Epithelial cell of proximal tubule (primary cell): ENCODE measurements at regions not wholly inside any gene's neighbourhood (a gene's known extent, or its start where the extent isn't known, plus 50 kb on each side); places are given as distances from the start of the nearest gene placed in this dataset.

Experiments
- DNase-seq: peaks from one replicate; pipeline ENCODE4 v3.0.0-alpha.2; 2011; ENCODE audit warnings: low read depth
- H3K4me3 ChIP-seq: 2 replicates; pipeline ENCODE4 v1.5.1; 2011; ENCODE audit warnings: low read depth, mild to moderate bottlenecking, low read length
- TF ChIP-seq, protein P1 (sequence below): conservative IDR thresholded peaks from 2 replicates; pipeline ENCODE4 v1.5.1; 2012; ENCODE audit warnings: low read depth, mild to moderate bottlenecking, low read length

GRCh38 chrX:134173541-134174272, 63.3 kb upstream of the CCDC160 start:
- peak overlapping the region; percentile 6 for H3K4me3 ChIP-seq
- no peak for DNase-seq
- TF ChIP-seq, protein P1, sequence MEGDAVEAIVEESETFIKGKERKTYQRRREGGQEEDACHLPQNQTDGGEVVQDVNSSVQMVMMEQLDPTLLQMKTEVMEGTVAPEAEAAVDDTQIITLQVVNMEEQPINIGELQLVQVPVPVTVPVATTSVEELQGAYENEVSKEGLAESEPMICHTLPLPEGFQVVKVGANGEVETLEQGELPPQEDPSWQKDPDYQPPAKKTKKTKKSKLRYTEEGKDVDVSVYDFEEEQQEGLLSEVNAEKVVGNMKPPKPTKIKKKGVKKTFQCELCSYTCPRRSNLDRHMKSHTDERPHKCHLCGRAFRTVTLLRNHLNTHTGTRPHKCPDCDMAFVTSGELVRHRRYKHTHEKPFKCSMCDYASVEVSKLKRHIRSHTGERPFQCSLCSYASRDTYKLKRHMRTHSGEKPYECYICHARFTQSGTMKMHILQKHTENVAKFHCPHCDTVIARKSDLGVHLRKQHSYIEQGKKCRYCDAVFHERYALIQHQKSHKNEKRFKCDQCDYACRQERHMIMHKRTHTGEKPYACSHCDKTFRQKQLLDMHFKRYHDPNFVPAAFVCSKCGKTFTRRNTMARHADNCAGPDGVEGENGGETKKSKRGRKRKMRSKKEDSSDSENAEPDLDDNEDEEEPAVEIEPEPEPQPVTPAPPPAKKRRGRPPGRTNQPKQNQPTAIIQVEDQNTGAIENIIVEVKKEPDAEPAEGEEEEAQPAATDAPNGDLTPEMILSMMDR, result no peak

DNA sequence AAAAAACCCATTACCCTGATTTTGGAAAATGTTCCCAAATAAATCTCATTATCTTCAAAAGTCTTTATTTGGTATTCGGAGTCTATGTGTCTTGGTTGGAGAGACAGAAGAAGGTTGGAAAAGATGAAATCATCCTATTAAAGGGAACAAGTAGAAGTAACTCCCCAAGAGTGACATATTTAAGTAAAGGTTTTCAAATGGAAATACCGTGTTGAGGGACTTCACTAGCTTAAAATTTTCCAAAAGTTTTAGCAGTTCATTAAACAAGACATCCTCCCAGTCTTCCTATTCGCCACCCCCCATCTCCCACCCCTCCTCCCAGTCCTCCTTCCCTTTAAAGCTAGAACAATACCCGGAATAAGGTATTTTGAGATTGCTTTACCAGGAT, 62.7 kb upstream of the CCDC160 start:
- no peak for DNase-seq
- TF ChIP-seq, protein P1, result no peak

DNA sequence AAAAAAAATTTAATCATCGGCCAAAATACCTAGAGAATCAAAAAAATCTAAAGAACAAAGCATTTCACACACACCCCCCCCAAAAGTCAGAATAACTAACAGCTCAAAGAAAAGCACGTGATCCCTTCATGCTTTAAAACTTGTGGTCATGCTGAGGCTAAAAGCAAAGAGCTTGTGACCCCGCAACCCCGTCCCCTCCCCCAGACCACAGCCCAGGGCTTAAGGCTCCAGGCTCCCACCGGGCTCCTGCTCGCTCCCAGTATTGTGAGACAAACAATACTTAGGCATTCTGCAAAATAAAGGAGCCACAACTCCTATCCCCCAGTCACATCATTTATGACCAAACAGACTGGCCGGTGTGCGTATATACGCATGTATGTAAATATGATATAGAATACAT, 62.1 kb upstream of the CCDC160 start:
- DNase-seq, result no peak
- TF ChIP-seq, protein P1, result no peak
- H3K4me3 ChIP-seq, result no peak overlapping the region

More for the DNA sequence above, 62.7 kb upstream of the CCDC160 start:
- no peak overlapping the region for H3K4me3 ChIP-seq

- H3K4me3 ChIP-seq, result no peak overlapping the region
- DNase-seq, result no peak
- TF ChIP-seq, protein P1, result no peak
Measured at GRCh38 chrX:134177527-134177926, 59.5 kb upstream of the CCDC160 start.

DNA sequence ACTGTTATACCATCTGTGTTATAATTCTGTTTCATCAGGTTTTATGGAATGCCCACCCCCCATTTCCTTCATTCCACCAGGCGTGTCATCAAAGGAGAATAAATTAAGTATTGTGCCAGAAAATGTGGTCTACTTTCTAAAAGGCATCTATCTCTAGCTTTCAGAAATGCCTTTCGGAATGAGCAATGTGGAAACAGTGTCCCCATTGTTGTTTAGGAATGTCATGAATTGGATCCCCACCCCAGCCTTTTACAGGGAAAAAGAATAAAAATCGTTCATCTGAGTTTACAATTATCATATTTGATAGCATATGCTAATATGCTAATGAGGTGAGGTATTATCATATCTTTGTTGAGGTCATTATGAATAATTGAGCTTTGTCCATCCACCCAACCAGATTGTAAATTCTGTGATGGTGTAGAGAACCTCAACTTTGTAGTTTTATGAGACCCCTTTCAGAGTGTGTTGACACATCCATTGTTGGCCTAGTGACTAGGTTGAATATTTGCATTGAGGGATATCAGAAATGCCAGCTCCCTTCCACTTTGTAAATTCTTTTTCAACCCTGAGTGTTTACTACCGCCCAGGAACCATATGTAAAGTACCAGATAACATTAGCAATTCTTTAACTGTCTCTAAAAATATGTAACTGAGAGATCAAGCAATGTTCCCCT, 56.2 kb upstream of the CCDC160 start:
- TF ChIP-seq, protein P1, result no peak
- no peak for DNase-seq
- no peak overlapping the region for H3K4me3 ChIP-seq

DNA sequence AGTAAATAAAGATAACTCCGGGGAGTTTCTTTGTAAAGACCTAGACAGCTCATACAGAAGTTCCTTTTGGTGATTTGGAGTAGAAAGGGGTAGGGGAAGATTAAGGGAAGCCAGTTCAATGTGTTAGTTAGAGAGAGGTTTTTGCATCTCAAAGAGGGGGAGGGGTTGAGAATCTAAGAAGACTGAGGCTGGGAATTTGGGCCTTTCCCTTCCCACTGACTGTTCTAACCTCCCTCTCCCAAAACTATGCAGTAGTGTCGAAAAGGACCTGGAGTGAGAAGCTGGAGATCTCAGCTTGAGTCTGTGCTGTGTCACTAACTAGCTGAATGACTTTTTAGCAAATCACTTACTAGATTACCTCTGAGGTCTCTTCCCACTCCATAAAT, 55.7 kb upstream of the CCDC160 start:
- TF ChIP-seq, protein P1, result no peak
- no peak overlapping the region for H3K4me3 ChIP-seq
- DNase-seq, result no peak

- TF ChIP-seq, protein P1, result no peak
- H3K4me3 ChIP-seq, result no peak overlapping the region
- no peak for DNase-seq
Measured at GRCh38 chrX:134183665-134184064, 53.3 kb upstream of the CCDC160 start.
